Non-pigmented ciliary epithelial cell (primary cell): ENCODE measurements at regions not wholly inside any gene's neighbourhood (a gene's known extent, or its start where the extent isn't known, plus 50 kb on each side); places are given as distances from the start of the nearest gene placed in this dataset.
"Not testable (repeated sequence)": the region's sequence is repeated elsewhere in the genome, so short reads cannot be mapped to it uniquely, and the experiment has no call there.

Source experiments
- DNase-seq: peaks from one replicate; pipeline ENCODE4 v3.0.0-alpha.2; 2010; ENCODE audit warnings: low read depth

GRCh38 chr6:79431537-79431933 is 105.7 kb downstream of the LCA5 start:
- DNase-seq: no peak

DNA sequence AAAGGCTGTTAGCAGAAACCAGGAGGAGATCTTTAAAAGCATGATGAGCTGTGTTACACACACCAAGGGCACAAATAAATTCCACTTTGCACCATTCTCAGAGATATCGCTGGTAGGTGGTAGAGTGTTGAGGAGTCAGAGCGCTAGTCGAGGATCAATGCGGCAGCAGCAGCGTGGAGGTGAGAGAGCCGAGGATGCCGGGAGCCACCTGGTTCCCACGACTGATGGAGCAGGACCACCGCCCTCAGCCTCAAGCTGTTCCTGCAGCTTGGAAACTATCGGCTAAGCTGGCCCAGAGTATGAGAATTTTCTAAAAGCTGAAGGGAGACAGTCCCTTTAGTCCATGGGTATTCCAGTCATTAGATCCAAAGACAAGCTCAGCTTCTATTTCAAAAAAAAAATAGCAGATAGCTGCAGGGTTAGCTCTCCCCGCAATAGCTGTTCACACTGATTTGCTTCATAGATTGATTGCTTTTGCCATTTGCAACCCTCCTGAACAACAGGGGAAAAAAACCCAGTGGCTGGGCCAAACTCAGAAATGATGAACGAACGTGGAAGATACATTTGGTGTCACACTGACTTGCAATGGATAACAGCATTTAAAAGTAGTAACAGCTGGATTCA is 106.2 kb downstream of the LCA5 start:
- no peak for DNase-seq

DNA sequence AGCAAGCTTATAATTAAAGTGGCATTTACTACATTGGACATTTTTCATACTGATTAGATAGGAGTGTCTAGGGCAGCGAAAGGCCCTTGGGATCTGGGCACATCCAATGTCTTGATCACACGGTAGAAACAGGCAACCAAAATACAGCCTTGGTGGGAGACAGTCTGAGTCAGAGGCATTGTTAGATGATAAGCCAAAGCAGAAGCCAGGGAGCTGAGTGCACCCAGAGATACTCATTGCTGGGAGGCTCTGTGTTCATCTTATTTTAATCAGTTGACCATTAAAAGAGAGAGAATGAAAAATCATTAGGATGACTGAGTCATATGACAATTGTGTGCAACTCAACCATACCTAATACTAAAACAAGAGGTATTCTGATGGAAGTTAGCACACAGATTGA is 109.5 kb downstream of the LCA5 start:
- DNase-seq: no peak

- no peak for DNase-seq
Observed at GRCh38 chr6:79426625-79427278, 110.5 kb downstream of the LCA5 start.

DNA sequence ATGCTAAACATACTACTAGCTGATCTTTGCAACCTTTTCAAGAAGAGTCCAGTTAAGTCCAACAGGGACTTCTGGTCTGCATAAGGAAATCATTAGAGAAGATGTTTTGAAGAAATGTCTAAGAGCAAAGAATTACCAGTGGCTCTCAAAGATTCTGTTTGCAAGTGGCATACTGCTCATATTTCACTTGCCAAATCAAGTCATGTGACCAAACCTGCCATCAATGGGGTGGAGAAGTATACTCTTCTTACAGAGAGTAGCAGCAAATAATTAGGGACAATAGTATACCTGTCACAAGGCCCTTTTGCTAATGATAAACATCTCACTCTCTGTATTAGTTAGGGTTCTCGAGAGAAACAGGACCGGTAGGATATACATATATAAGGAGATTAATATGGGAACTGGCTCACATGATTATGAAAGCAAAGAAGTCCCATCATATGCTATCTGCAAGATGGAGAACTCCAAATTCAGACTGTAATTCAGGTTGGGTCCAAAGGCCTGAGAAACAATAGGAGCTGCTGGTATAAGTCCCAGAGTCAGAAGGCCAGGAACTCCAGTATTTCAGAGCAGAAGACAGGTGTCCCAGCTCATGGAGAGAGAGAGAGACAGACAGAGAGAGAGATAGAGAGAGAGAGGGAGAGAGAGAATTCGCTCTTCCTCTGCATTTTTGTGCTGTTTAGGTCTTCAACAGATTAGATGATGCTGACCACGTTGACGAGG is 111.5 kb downstream of the LCA5 start:
- DNase-seq: no peak

GRCh38 chr6:79423216-79423615 is 114.0 kb downstream of the LCA5 start:
- no peak for DNase-seq

GRCh38 chr6:79422666-79423065 is 114.6 kb downstream of the LCA5 start:
- DNase-seq: no peak

- DNase-seq: peak; percentile 94
Observed at GRCh38 chr6:79421707-79422484, 115.3 kb downstream of the LCA5 start.

GRCh38 chr6:79421001-79421411 is 116.2 kb downstream of the LCA5 start:
- DNase-seq: peak; percentile 67

GRCh38 chr6:79420054-79420453 is 117.2 kb downstream of the LCA5 start:
- DNase-seq: no peak

DNA sequence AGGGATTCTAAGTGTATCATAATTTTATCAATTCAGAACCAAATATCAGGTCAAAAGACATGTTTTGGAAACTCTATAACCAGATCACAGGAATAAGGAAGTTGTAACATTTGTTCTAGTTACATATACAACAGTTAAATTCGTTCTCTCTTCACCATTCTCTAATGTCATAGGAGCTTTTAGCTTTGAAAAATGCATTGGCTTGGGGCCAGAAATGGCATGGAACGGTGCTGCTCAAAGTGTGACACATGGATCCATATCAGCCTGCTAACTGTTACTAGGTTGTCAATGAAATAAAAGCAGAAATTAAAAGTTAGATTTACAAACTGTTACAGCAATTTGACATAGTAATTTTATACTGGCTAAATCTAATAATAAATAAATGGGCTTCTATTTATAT is 120.3 kb downstream of the LCA5 start:
- no peak for DNase-seq

GRCh38 chr6:79413562-79414002 is 123.6 kb downstream of the LCA5 start:
- DNase-seq: peak; percentile 43

DNA sequence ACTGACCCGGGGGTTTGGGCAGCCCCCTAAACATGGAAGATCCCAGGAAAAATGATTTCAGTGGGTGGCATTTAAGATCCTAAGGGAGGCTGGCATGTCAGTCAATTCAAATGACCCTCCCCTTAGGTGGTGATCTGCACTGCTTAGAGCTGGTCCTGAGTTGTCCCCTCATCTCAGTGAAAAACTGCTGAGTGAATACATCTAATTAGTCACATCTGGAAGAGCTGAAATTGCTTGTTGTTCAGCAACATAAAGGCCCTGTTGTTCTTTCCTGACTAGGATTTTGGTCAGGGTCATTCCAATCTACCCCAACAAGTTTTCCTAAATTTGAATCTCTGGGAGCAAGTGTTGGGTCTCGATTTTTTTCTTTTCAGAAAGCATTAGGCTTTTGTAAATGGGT is 126.4 kb downstream of the LCA5 start:
- DNase-seq: no peak

DNA sequence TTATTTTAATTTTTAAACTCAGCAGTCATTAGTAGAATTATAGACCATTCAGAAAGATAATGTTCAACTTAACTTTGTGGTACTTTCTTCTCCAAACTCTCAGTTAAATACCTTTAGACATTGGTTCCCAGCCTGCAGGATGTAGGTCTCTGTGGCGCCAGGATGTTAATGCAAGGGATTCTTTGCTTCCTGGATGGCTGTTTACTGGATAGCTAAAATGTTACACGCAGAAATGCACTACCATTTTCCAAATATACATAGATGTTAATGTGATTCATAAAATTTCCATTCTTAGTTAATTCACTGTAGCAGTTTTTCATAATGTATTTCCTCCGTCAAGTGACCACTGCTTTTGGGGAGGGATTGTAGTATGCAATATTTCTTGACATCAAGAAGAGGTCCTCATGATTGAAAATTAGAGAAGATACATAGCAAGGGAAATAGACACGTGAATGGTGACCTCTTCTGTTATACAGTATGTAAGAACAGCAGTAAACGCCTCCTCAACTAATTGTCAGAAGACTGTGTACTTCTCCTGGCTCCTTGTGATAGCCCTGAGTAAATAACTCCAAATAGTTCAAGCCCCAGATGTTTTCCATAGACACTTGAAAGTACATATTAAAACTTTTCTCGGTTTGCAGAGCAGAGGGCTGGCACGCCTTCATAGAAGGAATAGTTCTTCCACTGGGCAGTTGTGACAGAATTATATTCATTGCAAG is 128.8 kb downstream of the LCA5 start:
- DNase-seq: no peak

- no peak for DNase-seq
Observed at GRCh38 chr6:79404677-79405076, 132.6 kb downstream of the LCA5 start.

- no peak for DNase-seq
Observed at GRCh38 chr6:79404261-79404660, 133.0 kb downstream of the LCA5 start.

DNA sequence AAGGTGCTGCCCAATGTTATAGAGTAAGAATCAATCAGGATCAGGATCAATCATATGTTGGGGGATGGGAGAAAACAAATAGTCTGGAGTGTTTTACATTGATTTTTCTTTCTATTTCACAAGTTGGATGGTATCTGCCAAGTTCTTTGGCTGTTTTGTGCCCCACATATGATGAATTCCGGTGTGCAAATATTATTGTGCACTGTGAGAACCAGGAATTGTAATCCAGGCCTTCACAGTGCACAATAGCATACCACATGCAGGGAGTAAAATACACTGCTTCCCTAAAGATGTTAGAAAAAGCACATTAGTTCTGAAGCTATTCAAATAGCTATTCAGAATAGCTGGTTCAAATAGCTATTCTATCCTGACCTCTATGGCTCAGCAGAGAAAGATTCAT is 133.7 kb downstream of the LCA5 start:
- no peak for DNase-seq

DNA sequence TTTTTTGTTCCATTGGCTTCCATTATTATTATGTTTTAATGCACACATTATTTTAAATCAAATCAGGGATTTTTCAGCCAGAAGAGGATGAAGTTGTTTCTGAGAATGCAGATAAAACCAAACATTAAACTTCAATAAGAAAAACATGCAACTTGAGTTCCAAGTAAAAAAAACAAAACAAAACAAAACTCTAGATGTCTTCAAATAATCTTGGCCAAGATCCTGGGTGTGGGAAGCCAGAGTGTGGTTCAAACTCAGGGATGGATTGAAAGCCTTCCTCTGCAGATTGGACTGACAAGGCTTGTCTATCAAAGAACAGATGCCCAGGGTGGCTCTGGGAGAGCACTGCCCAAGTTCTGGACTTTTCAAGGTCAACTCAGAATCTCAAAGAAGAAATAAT is 134.1 kb downstream of the LCA5 start:
- DNase-seq: no peak

DNA sequence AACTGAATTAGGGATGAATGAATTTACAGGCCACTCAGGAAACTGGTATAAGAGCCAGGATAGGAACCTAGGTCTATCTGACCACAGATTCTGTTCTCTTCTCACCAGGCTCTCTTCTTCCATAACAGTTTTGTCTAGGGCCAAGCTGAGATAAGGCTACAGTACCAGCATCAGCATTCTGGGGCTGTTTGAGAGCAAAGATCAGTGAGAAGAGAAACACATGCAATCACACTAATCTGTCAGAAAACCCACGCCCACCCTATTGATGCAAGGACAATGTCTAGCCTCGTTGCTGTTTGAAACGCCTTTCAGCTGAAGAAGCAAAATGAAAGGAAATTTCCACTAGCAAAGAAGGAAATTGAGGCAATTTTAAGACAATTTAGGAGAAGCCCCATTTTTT is 137.7 kb downstream of the LCA5 start:
- no peak for DNase-seq

- not testable (repeated sequence) for DNase-seq
Observed at GRCh38 chr6:79398617-79399016, 138.6 kb downstream of the LCA5 start.

GRCh38 chr6:79396625-79397024 is 140.6 kb downstream of the LCA5 start:
- no peak for DNase-seq

DNA sequence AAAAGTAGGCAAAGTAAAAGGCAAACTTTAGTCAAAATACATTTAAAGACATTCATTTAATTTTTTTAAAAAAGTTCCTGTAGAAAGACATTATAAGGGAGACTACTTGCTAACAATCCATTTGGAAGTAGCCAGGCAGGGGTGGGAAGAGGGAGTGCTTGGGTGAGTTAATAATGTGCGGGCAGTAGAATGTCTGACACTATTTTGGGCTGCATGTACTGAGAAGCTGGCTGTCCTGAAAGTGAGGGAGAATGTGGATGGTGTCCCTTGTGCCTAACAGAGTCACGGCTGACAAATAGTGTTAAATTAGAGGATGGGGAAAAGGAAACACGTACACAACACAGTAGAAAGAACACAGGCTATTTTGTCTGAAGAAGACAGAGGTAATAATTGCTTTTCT is 142.5 kb downstream of the LCA5 start:
- no peak for DNase-seq
